H1 (cell line): ENCODE measurements at regions not wholly inside any gene's neighbourhood (a gene's known extent, or its start where the extent isn't known, plus 50 kb on each side); places are given as distances from the start of the nearest gene placed in this dataset.

Experiments used
- MAFK ChIP-seq: IDR thresholded peaks from 2 replicates; pipeline ENCODE4 v1.6.1; 2012; ENCODE audit warnings: low read depth, mild to moderate bottlenecking, improper control_type of control experiment, low read length
- POU5F1 ChIP-seq: IDR thresholded peaks from 2 replicates; pipeline ENCODE4 v1.6.1; 2011; ENCODE audit warnings: low read depth, mild to moderate bottlenecking, low read length, moderate library complexity
- RAD21 ChIP-seq, 2 experiments: IDR thresholded peaks in 1 of 2; conservative IDR thresholded peaks in 1 of 2; 2 replicates each; pipeline ENCODE4 v1.6.1; 2011; ENCODE audit warnings: low read depth in 2 of 2, low read length in 2 of 2, improper control_type of control experiment in 1 of 2, inconsistent platforms in 1 of 2, mild to moderate bottlenecking in 1 of 2, moderate library complexity in 1 of 2
- RBBP5 ChIP-seq: IDR thresholded peaks from 2 replicates; pipeline ENCODE4 v1.7.1; 2012; ENCODE audit warnings: low read depth, mild to moderate bottlenecking, inconsistent platforms, low read length, moderate library complexity, borderline replicate concordance
- RFX5 ChIP-seq: IDR thresholded peaks from 2 replicates; pipeline ENCODE4 v1.6.1; 2011; ENCODE audit warnings: low read depth, low read length, improper control_type of control experiment, borderline replicate concordance
- SIN3A ChIP-seq, 2 experiments: IDR thresholded peaks in 1 of 2; conservative IDR thresholded peaks in 1 of 2; 2 replicates each; pipeline ENCODE4 v1.6.1; 2011 to 2012; ENCODE audit warnings: low read length in 2 of 2, improper control_type of control experiment in 1 of 2, low read depth in 1 of 2, mild to moderate bottlenecking in 1 of 2
- SIRT6 ChIP-seq: IDR thresholded peaks from one replicate; pipeline ENCODE4 v1.7.1; 2012; ENCODE audit warnings: low read length, inconsistent platforms

DNA sequence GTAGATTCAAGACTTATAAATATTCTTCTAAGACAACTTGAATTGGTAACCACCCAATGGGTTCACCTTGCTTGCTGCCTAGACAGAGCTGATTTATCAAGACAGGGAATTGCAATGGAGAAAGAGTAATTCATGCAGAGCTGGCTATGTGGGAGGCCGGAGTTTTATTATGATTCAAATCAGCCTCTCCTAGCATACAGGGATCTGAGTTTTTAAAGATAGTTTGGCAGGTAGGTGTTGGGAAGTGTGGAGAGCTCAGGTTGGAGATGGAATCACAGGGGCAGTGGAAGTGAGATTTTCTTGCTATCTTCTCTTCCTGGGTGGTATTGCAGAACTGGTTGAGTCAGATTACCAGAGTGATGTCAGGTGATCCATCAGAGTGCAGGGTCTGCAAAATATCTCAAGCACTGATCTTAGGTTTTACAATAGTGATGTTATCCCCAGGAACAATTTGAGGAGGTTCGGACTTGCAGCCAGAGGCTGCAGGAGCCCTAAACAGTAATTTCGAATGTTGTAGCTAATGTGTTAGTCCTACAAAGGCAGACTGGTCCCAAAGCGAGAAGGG lies 1448.6 kb upstream of the RAG2 start:
- TF ChIP-seq MAFK (no peak), SIRT6 (no peak), RFX5 (no peak), RAD21 (IDR thresholded peaks at IDR 0.05 in 1 of 2, conservative IDR thresholded peaks at IDR 0.05 in 1 of 2; ENCODE audit: low read depth in 2 of 2, low read length in 2 of 2) (no peak), POU5F1 (peak; percentile 46; the same call in 1 of the 2 replicates), SIN3A (conservative IDR thresholded peaks at IDR 0.05 in 1 of 2, IDR thresholded peaks at IDR 0.05 in 1 of 2; ENCODE audit: low read depth in 1 of 2, low read length in 2 of 2) (no peak), RBBP5 (no peak)
